ENCODE measurements at regions not wholly inside any gene's neighbourhood (a gene's known extent, or its start where the extent isn't known, plus 50 kb on each side); places are given as distances from the start of the nearest gene placed in this dataset.

- H3K36me3 ChIP-seq (ENCODE audit: control insufficient read depth in 2 of 2, extremely low read depth in 1 of 2, insufficient read depth in 2 of 2, low read length in 2 of 2) = no peaks in the 10 kb centered on the region
- H3K79me2 ChIP-seq (ENCODE audit: control insufficient read depth, insufficient read depth, low read length) = no peaks in the 10 kb centered on the region
- peak overlapping the region; percentile 49 for H3K4me2 ChIP-seq (ENCODE audit: control insufficient read depth, extremely low read depth, insufficient read depth, low read depth, low read length)
- peaks cover 22% of the 10 kb centered on the region for H3K4me1 ChIP-seq (ENCODE audit: control insufficient read depth, extremely low read depth, insufficient read depth, low read length)
- no peak overlapping the region for H3K27ac ChIP-seq (ENCODE audit: control insufficient read depth, insufficient read depth, low read length)
- H3K4me3 ChIP-seq (ENCODE audit: control insufficient read depth in 2 of 3, extremely low read depth in 1 of 3, insufficient read depth in 2 of 3, low read depth in 1 of 3, low read length in 3 of 3) = no peak overlapping the region
- TF ChIP-seq CTCF (optimal IDR thresholded peaks at IDR 0.05 in 1 of 3, IDR thresholded peaks at IDR 0.05 in 1 of 3, conservative IDR thresholded peaks at IDR 0.05 in 1 of 3; ENCODE audit: extremely low read depth in 1 of 3, insufficient read depth in 2 of 3, low read length in 3 of 3) (no peak), EZH2 (IDR thresholded peaks at IDR 0.05; ENCODE audit: low read length) (no peak)
- DNase-seq (ENCODE audit: low read depth, low spot score) (no peak), FAIRE-seq (peak; percentile 71)
- H3K9ac ChIP-seq (ENCODE audit: control insufficient read depth, extremely low read depth, insufficient read depth, low read length) = no peak overlapping the region
- no peaks in the 10 kb centered on the region for H3K27me3 ChIP-seq (ENCODE audit: control insufficient read depth, extremely low read depth, insufficient read depth, low read length)
- H3K9me3 ChIP-seq (ENCODE audit: control insufficient read depth, low read depth, low read length) = no peaks in the 10 kb centered on the region
- dilution Hi-C loops (cut with MboI; ENCODE audit: extremely low pct_ligation_motif_present, low sequenced_read_pairs) = no loop called here
- H4K20me1 ChIP-seq (ENCODE audit: control insufficient read depth, extremely low read depth, insufficient read depth, low read length) = no peaks in the 10 kb centered on the region
- no peak overlapping the region for H2AFZ ChIP-seq (ENCODE audit: control insufficient read depth, low read length)
- H3K9me1 ChIP-seq (ENCODE audit: control insufficient read depth, extremely low read depth, insufficient read depth, low read length) = no peaks in the 10 kb centered on the region
These were observed 116.3 kb upstream of the PRICKLE1 start for GRCh38 chr12:42705863-42706262.

- Histone ChIP-seq H3K4me3 (ENCODE audit: control insufficient read depth in 2 of 3, extremely low read depth in 1 of 3, insufficient read depth in 2 of 3, low read depth in 1 of 3, low read length in 3 of 3) (no peak overlapping the region), H3K9me1 (ENCODE audit: control insufficient read depth, extremely low read depth, insufficient read depth, low read length) (no peaks in the 10 kb centered on the region), H3K4me1 (ENCODE audit: control insufficient read depth, extremely low read depth, insufficient read depth, low read length) (peaks cover 22% of the 10 kb centered on the region), H2AFZ (ENCODE audit: control insufficient read depth, low read length) (no peak overlapping the region), H3K79me2 (ENCODE audit: control insufficient read depth, insufficient read depth, low read length) (no peaks in the 10 kb centered on the region), H3K36me3 (ENCODE audit: control insufficient read depth in 2 of 2, extremely low read depth in 1 of 2, insufficient read depth in 2 of 2, low read length in 2 of 2) (no peaks in the 10 kb centered on the region), H4K20me1 (ENCODE audit: control insufficient read depth, extremely low read depth, insufficient read depth, low read length) (no peaks in the 10 kb centered on the region), H3K9me3 (ENCODE audit: control insufficient read depth, low read depth, low read length) (no peaks in the 10 kb centered on the region), H3K27ac (ENCODE audit: control insufficient read depth, insufficient read depth, low read length) (no peak overlapping the region), H3K4me2 (ENCODE audit: control insufficient read depth, extremely low read depth, insufficient read depth, low read depth, low read length) (no peak overlapping the region), H3K9ac (ENCODE audit: control insufficient read depth, extremely low read depth, insufficient read depth, low read length) (no peak overlapping the region), H3K27me3 (ENCODE audit: control insufficient read depth, extremely low read depth, insufficient read depth, low read length) (no peaks in the 10 kb centered on the region)
- dilution Hi-C loops (cut with MboI; ENCODE audit: extremely low pct_ligation_motif_present, low sequenced_read_pairs) = no loop called here
- TF ChIP-seq CTCF (optimal IDR thresholded peaks at IDR 0.05 in 1 of 3, IDR thresholded peaks at IDR 0.05 in 1 of 3, conservative IDR thresholded peaks at IDR 0.05 in 1 of 3; ENCODE audit: extremely low read depth in 1 of 3, insufficient read depth in 2 of 3, low read length in 3 of 3) = no peak
- TF ChIP-seq EZH2 (IDR thresholded peaks at IDR 0.05; ENCODE audit: low read length) = no peak
- no peak for FAIRE-seq
- DNase-seq (ENCODE audit: low read depth, low spot score) = no peak
These were observed 115.4 kb upstream of the PRICKLE1 start for GRCh38 chr12:42704810-42705401.

Data from keratinocyte (primary cell).